ENCODE measurements at regions not wholly inside any gene's neighbourhood (a gene's known extent, or its start where the extent isn't known, plus 50 kb on each side); places are given as distances from the start of the nearest gene placed in this dataset.

GRCh38 chr13:87131611-87132010, 539.6 kb upstream of the SLITRK5 start:
- no peak overlapping the region for H3K27ac ChIP-seq
- TF ChIP-seq CTCF (IDR thresholded peaks at IDR 0.05) (no peak), ZFX (IDR thresholded peaks at IDR 0.05; ENCODE audit: borderline replicate concordance) (no peak)

- H3K27ac ChIP-seq: no peak overlapping the region
- TF ChIP-seq CTCF (IDR thresholded peaks at IDR 0.05) (no peak), ZFX (IDR thresholded peaks at IDR 0.05; ENCODE audit: borderline replicate concordance) (no peak)
Measured at GRCh38 chr13:87138866-87139265, 532.3 kb upstream of the SLITRK5 start.

- H3K27ac ChIP-seq: no peak overlapping the region
- no peak for TF ChIP-seq ZFX (IDR thresholded peaks at IDR 0.05; ENCODE audit: borderline replicate concordance)
- TF ChIP-seq CTCF (IDR thresholded peaks at IDR 0.05): no peak
Measured at GRCh38 chr13:87147076-87147475, 524.1 kb upstream of the SLITRK5 start.

- peak overlapping the region; percentile 68 for H3K27ac ChIP-seq
- TF ChIP-seq CTCF (IDR thresholded peaks at IDR 0.05): no peak
- TF ChIP-seq ZFX (IDR thresholded peaks at IDR 0.05; ENCODE audit: borderline replicate concordance): no peak
Measured at GRCh38 chr13:87153371-87153770, 517.8 kb upstream of the SLITRK5 start.

GRCh38 chr13:87166348-87166747, 504.8 kb upstream of the SLITRK5 start:
- TF ChIP-seq CTCF (IDR thresholded peaks at IDR 0.05) (no peak), ZFX (IDR thresholded peaks at IDR 0.05; ENCODE audit: borderline replicate concordance) (no peak)
- no peak overlapping the region for H3K27ac ChIP-seq

- no peak for TF ChIP-seq CTCF (IDR thresholded peaks at IDR 0.05)
- TF ChIP-seq ZFX (IDR thresholded peaks at IDR 0.05; ENCODE audit: borderline replicate concordance): no peak
- H3K27ac ChIP-seq: no peak overlapping the region
Measured at GRCh38 chr13:87168390-87168789, 502.8 kb upstream of the SLITRK5 start.

- no peak for TF ChIP-seq ZFX (IDR thresholded peaks at IDR 0.05; ENCODE audit: borderline replicate concordance)
- no peak for TF ChIP-seq CTCF (IDR thresholded peaks at IDR 0.05)
- no peak overlapping the region for H3K27ac ChIP-seq
Measured at GRCh38 chr13:87169337-87169736, 501.8 kb upstream of the SLITRK5 start.

Measured in 22Rv1 (cell line).